ENCODE measurements at regions not wholly inside any gene's neighbourhood (a gene's known extent, or its start where the extent isn't known, plus 50 kb on each side); places are given as distances from the start of the nearest gene placed in this dataset.

DNA sequence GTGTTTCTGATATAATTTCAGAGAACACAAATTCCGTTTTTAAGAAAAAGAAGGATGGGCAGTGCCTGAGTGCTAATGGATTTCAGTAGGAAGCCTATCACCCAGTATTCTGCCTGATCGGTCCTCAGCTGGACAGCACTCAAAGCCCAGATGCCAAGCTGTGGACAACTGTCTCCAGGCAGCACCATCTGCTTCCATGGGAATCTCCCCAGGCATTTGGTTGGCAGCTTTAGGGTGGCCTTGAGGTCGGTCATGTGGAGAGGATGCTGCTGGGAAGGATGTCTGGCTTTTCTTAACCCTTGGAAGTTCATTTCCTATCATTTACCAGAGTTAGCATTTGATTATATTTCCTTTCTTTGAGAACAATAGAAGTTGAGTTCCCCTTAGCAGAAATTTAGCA, 311.7 kb downstream of the TBC1D4 start (continued):
- TF ChIP-seq, protein P1, sequence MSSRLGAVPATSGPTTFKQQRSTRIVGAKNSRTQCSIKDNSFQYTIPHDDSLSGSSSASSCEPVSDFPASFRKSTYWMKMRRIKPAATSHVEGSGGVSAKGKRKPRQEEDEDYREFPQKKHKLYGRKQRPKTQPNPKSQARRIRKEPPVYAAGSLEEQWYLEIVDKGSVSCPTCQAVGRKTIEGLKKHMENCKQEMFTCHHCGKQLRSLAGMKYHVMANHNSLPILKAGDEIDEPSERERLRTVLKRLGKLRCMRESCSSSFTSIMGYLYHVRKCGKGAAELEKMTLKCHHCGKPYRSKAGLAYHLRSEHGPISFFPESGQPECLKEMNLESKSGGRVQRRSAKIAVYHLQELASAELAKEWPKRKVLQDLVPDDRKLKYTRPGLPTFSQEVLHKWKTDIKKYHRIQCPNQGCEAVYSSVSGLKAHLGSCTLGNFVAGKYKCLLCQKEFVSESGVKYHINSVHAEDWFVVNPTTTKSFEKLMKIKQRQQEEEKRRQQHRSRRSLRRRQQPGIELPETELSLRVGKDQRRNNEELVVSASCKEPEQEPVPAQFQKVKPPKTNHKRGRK (CRISPR knock-in tag; IDR thresholded peaks at IDR 0.05; ENCODE audit: borderline replicate concordance), result no peak
- TF ChIP-seq ZNF138 (CRISPR knock-in tag; conservative IDR thresholded peaks at IDR 0.05) (no peak), GTF2I (CRISPR knock-in tag; conservative IDR thresholded peaks at IDR 0.05) (no peak), CBFB (CRISPR knock-in tag; IDR thresholded peaks at IDR 0.05; ENCODE audit: low read depth) (no peak), NFYB (CRISPR knock-in tag; conservative IDR thresholded peaks at IDR 0.05; ENCODE audit: low read depth) (no peak)

DNA sequence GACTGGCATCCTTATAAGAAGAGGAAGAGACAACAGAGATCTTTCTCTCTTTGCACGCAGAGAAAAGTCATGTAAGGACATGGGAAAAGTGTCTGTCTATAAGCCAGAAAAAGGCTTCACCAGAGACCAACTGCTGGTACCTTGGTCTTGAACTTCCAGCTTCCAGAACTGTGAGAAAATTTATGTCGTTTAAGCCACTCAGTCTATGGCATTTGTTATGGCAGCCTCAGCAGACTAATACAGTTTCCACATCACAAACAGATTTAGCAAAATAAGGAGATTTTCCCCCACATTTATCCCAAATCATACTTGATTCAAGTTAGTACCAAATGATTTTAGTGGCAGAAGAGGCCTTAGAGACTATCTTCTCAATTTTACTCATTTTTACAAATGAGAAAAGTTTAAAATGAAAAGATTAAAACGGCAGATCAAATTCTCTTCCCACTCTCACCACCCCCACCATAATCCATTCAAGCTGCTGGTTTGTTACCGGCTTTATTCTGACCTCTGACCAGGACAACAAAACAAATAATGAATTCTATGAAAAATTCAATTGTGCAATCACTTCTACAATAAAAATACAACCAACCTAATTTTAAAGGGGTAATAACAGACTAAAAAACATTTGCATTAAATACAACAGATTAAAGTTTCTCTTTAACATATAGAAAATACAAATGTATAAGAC, 316.3 kb downstream of the TBC1D4 start:
- Mint-ChIP-seq H3K27ac (no peak overlapping the region), H3K4me3 (no peak overlapping the region), H3K27me3 (ENCODE audit: low read depth) (no peaks in the 10 kb centered on the region), H3K9me3 (no peaks in the 10 kb centered on the region), H3K4me1 (peaks cover 26% of the 10 kb centered on the region), H3K36me3 (no peaks in the 10 kb centered on the region)
- TF ChIP-seq TEAD4 (CRISPR knock-in tag; IDR thresholded peaks at IDR 0.05), result no peak
- TF ChIP-seq, protein P2, sequence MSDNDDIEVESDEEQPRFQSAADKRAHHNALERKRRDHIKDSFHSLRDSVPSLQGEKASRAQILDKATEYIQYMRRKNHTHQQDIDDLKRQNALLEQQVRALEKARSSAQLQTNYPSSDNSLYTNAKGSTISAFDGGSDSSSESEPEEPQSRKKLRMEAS (CRISPR knock-in tag; IDR thresholded peaks at IDR 0.05), result no peak
- no peak for TF ChIP-seq MYBL2 (CRISPR knock-in tag; IDR thresholded peaks at IDR 0.05)
- TF ChIP-seq, protein P3, sequence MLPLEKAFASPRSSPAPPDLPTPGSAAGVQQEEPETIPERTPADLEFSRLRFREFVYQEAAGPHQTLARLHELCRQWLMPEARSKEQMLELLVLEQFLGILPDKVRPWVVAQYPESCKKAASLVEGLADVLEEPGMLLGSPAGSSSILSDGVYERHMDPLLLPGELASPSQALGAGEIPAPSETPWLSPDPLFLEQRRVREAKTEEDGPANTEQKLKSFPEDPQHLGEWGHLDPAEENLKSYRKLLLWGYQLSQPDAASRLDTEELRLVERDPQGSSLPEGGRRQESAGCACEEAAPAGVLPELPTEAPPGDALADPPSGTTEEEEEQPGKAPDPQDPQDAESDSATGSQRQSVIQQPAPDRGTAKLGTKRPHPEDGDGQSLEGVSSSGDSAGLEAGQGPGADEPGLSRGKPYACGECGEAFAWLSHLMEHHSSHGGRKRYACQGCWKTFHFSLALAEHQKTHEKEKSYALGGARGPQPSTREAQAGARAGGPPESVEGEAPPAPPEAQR (CRISPR knock-in tag; IDR thresholded peaks at IDR 0.05), result no peak
- TF ChIP-seq NFYB (CRISPR knock-in tag; conservative IDR thresholded peaks at IDR 0.05; ENCODE audit: low read depth), result no peak
- TF ChIP-seq, protein P4, sequence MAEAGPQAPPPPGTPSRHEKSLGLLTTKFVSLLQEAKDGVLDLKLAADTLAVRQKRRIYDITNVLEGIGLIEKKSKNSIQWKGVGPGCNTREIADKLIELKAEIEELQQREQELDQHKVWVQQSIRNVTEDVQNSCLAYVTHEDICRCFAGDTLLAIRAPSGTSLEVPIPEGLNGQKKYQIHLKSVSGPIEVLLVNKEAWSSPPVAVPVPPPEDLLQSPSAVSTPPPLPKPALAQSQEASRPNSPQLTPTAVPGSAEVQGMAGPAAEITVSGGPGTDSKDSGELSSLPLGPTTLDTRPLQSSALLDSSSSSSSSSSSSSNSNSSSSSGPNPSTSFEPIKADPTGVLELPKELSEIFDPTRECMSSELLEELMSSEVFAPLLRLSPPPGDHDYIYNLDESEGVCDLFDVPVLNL (CRISPR knock-in tag; IDR thresholded peaks at IDR 0.05; ENCODE audit: borderline replicate concordance, low read depth), result no peak
- TF ChIP-seq, protein P5, sequence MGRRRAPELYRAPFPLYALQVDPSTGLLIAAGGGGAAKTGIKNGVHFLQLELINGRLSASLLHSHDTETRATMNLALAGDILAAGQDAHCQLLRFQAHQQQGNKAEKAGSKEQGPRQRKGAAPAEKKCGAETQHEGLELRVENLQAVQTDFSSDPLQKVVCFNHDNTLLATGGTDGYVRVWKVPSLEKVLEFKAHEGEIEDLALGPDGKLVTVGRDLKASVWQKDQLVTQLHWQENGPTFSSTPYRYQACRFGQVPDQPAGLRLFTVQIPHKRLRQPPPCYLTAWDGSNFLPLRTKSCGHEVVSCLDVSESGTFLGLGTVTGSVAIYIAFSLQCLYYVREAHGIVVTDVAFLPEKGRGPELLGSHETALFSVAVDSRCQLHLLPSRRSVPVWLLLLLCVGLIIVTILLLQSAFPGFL (CRISPR knock-in tag; IDR thresholded peaks at IDR 0.05; ENCODE audit: borderline replicate concordance), result no peak
- TF ChIP-seq, protein P6, sequence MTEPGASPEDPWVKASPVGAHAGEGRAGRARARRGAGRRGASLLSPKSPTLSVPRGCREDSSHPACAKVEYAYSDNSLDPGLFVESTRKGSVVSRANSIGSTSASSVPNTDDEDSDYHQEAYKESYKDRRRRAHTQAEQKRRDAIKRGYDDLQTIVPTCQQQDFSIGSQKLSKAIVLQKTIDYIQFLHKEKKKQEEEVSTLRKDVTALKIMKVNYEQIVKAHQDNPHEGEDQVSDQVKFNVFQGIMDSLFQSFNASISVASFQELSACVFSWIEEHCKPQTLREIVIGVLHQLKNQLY (CRISPR knock-in tag; IDR thresholded peaks at IDR 0.05), result no peak
- TF ChIP-seq, protein P7, sequence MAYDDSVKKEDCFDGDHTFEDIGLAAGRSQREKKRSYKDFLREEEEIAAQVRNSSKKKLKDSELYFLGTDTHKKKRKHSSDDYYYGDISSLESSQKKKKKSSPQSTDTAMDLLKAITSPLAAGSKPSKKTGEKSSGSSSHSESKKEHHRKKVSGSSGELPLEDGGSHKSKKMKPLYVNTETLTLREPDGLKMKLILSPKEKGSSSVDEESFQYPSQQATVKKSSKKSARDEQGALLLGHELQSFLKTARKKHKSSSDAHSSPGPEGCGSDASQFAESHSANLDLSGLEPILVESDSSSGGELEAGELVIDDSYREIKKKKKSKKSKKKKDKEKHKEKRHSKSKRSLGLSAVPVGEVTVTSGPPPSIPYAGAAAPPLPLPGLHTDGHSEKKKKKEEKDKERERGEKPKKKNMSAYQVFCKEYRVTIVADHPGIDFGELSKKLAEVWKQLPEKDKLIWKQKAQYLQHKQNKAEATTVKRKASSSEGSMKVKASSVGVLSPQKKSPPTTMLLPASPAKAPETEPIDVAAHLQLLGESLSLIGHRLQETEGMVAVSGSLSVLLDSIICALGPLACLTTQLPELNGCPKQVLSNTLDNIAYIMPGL (CRISPR knock-in tag; IDR thresholded peaks at IDR 0.05), result no peak
- TF ChIP-seq CREM (CRISPR knock-in tag; IDR thresholded peaks at IDR 0.05), result no peak
- TF ChIP-seq TP53 (CRISPR knock-in tag; IDR thresholded peaks at IDR 0.05), result no peak
- TF ChIP-seq, protein P8, sequence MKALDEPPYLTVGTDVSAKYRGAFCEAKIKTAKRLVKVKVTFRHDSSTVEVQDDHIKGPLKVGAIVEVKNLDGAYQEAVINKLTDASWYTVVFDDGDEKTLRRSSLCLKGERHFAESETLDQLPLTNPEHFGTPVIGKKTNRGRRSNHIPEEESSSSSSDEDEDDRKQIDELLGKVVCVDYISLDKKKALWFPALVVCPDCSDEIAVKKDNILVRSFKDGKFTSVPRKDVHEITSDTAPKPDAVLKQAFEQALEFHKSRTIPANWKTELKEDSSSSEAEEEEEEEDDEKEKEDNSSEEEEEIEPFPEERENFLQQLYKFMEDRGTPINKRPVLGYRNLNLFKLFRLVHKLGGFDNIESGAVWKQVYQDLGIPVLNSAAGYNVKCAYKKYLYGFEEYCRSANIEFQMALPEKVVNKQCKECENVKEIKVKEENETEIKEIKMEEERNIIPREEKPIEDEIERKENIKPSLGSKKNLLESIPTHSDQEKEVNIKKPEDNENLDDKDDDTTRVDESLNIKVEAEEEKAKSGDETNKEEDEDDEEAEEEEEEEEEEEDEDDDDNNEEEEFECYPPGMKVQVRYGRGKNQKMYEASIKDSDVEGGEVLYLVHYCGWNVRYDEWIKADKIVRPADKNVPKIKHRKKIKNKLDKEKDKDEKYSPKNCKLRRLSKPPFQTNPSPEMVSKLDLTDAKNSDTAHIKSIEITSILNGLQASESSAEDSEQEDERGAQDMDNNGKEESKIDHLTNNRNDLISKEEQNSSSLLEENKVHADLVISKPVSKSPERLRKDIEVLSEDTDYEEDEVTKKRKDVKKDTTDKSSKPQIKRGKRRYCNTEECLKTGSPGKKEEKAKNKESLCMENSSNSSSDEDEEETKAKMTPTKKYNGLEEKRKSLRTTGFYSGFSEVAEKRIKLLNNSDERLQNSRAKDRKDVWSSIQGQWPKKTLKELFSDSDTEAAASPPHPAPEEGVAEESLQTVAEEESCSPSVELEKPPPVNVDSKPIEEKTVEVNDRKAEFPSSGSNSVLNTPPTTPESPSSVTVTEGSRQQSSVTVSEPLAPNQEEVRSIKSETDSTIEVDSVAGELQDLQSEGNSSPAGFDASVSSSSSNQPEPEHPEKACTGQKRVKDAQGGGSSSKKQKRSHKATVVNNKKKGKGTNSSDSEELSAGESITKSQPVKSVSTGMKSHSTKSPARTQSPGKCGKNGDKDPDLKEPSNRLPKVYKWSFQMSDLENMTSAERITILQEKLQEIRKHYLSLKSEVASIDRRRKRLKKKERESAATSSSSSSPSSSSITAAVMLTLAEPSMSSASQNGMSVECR (CRISPR knock-in tag; IDR thresholded peaks at IDR 0.05; ENCODE audit: borderline replicate concordance), result no peak
- POLR2A ChIA-PET, result no interaction called here
- CTCF ChIA-PET, result no interaction called here
- ATAC-seq (no peak), DNase-seq (ENCODE audit: low spot score) (no peak)

All from WTC11 (cell line).